ENCODE measurements at regions not wholly inside any gene's neighbourhood (a gene's known extent, or its start where the extent isn't known, plus 50 kb on each side); places are given as distances from the start of the nearest gene placed in this dataset.

GRCh38 chr5:92641031-92641962 is 939.7 kb downstream of the NR2F1-AS1 start:
- Mint-ChIP-seq H3K4me1 (no peaks in the 10 kb centered on the region), H3K36me3 (no peaks in the 10 kb centered on the region), H3K4me3 (no peak overlapping the region), H3K27ac (no peak overlapping the region), H3K27me3 (ENCODE audit: low read depth in 2 of 2) (no peaks in the 10 kb centered on the region), H3K9me3 (peaks cover 9 to 10% of the 10 kb centered on the region in 2 donors)
- TF ChIP-seq CTCF (IDR thresholded peaks at IDR 0.05), result no peak
- Histone ChIP-seq H3K27ac (ENCODE audit: low read length) (no peak overlapping the region), H3K36me3 (ENCODE audit: control insufficient read depth, insufficient read depth, low read length) (no peaks in the 10 kb centered on the region), H3K4me1 (ENCODE audit: control insufficient read depth, insufficient read depth, low read length) (no peaks in the 10 kb centered on the region), H3K9me3 (ENCODE audit: control insufficient read depth, insufficient read depth, low read length) (no peaks in the 10 kb centered on the region), H3K4me3 (ENCODE audit: low read length) (no peak overlapping the region), H3K27me3 (ENCODE audit: control insufficient read depth, insufficient read depth, low read length) (no peaks in the 10 kb centered on the region)
- ATAC-seq (no peak), DNase-seq (no peak)
- 18% methylated on average over 7 of the region's 10 CpGs for WGBS (ENCODE audit: insufficient coverage)
- intact Hi-C loops (cut with micrococcal nuclease), result no loop called here

GRCh38 chr5:92640340-92640739 is 940.7 kb downstream of the NR2F1-AS1 start:
- Mint-ChIP-seq H3K27me3 (ENCODE audit: low read depth in 2 of 2) (no peaks in the 10 kb centered on the region), H3K4me1 (no peaks in the 10 kb centered on the region), H3K4me3 (no peak overlapping the region), H3K9me3 (peaks cover 10 to 11% of the 10 kb centered on the region in 2 donors), H3K27ac (no peak overlapping the region), H3K36me3 (no peaks in the 10 kb centered on the region)
- intact Hi-C loops (cut with micrococcal nuclease), result no loop called here
- Histone ChIP-seq H3K4me1 (ENCODE audit: control insufficient read depth, insufficient read depth, low read length) (no peaks in the 10 kb centered on the region), H3K27me3 (ENCODE audit: control insufficient read depth, insufficient read depth, low read length) (no peaks in the 10 kb centered on the region), H3K36me3 (ENCODE audit: control insufficient read depth, insufficient read depth, low read length) (no peaks in the 10 kb centered on the region), H3K9me3 (ENCODE audit: control insufficient read depth, insufficient read depth, low read length) (no peaks in the 10 kb centered on the region), H3K27ac (ENCODE audit: low read length) (no peak overlapping the region), H3K4me3 (ENCODE audit: low read length) (no peak overlapping the region)
- ATAC-seq, result no peak
- no peak for DNase-seq
- 93% methylated on average over 3 of the region's 3 CpGs for WGBS (ENCODE audit: insufficient coverage)
- TF ChIP-seq CTCF (IDR thresholded peaks at IDR 0.05), result no peak

GRCh38 chr5:92637960-92638359 is 943.1 kb downstream of the NR2F1-AS1 start:
- no peaks in the 10 kb centered on the region for H3K9me3 ChIP-seq (ENCODE audit: control insufficient read depth, insufficient read depth, low read length)
- no peak overlapping the region for H3K4me3 ChIP-seq (ENCODE audit: low read length)
- H3K27ac ChIP-seq (ENCODE audit: low read length), result no peak overlapping the region
- ATAC-seq (no peak), DNase-seq (no peak)
- intact Hi-C loops (cut with micrococcal nuclease), result no loop called here
- Mint-ChIP-seq H3K9me3 (peaks cover 9 to 16% of the 10 kb centered on the region in 2 donors), H3K4me1 (no peaks in the 10 kb centered on the region), H3K36me3 (no peaks in the 10 kb centered on the region), H3K4me3 (no peak overlapping the region), H3K27ac (no peak overlapping the region), H3K27me3 (ENCODE audit: low read depth in 2 of 2) (no peaks in the 10 kb centered on the region)
- H3K36me3 ChIP-seq (ENCODE audit: control insufficient read depth, insufficient read depth, low read length), result no peaks in the 10 kb centered on the region
- no peaks in the 10 kb centered on the region for H3K4me1 ChIP-seq (ENCODE audit: control insufficient read depth, insufficient read depth, low read length)
- TF ChIP-seq CTCF (IDR thresholded peaks at IDR 0.05), result no peak
- 63% methylated on average over 4 of the region's 4 CpGs for WGBS (ENCODE audit: insufficient coverage)
- no peaks in the 10 kb centered on the region for H3K27me3 ChIP-seq (ENCODE audit: control insufficient read depth, insufficient read depth, low read length)
